GM21423 (cell line): ENCODE measurements at regions not wholly inside any gene's neighbourhood (a gene's known extent, or its start where the extent isn't known, plus 50 kb on each side); places are given as distances from the start of the nearest gene placed in this dataset.

Experiments
- ATAC-seq: cut with Tn5 transposase; IDR thresholded peaks from one replicate; pipeline ENCODE4 v1.9.1; 2021; ENCODE audit warnings: mild to moderate bottlenecking, moderate library complexity; ENCODE audit not compliant: unreplicated experiment

DNA sequence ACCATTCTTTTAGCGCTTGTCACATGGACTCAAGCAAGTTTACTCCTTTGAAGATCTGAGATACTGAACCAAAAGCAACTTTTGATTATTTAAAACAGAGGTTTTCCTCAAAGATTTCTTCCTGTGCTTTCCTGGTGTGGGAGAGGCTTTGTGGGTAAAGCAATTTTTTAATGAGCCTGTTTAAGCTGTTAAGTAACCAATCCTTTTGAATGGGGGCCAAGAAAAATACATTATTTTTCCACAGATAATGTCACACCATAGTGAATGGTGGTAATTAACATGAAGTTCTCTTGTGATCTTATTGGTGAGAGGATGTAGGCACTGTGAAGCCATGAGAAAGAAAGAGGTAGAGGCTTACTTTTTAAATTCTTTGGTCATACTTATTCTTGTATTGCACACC, 55.8 kb upstream of the OBI1 start:
- ATAC-seq, result no peak

DNA sequence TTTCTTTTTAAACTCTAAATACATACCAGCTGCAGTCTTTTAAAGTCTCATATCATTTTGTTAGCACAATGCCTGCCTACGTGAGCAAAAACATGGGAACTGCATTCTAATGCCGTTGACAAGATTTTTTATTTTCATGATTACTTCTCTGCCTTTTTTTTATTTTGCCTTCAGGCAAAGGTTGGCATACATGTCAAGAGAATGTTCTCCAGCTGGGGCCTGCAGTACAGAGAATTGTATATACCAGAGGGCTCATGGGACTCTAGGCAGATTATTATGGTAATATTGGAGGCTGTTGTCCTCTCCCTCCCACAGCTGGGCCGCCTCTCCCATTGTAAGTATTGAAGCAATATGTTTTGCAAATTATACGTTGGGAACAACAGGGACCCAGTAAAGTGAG, 53.9 kb upstream of the OBI1 start:
- no peak for ATAC-seq

DNA sequence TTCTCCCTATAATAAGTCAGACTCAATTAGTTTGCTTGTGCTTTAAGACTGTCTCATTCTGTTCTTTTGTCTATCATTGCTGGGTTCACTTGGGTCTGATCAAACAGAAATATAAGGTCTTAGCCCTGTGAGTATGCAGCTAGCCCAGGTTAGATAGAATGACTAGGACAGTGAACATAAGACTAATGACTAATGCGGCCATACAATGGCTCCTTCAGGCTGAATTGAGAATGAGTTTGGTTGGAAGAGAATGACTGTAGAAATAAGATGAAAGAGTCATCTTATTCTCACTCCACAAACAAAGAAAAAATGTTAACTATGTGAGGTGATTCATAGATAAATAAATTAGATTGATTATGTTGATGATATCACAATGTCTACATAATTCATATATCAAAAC, 50.1 kb upstream of the OBI1 start:
- no peak for ATAC-seq
